Astrocyte (in vitro differentiated cells and primary cell): ENCODE measurements at regions not wholly inside any gene's neighbourhood (a gene's known extent, or its start where the extent isn't known, plus 50 kb on each side); places are given as distances from the start of the nearest gene placed in this dataset.

ENCODE experiments used
- DNase-seq: peaks from one replicate; pipeline ENCODE4 v3.0.0-alpha.2; 2010; ENCODE audit warnings: low read depth
- FAIRE-seq: peaks from 2 replicates; lab custom pipeline; 2011; peaks lifted over from hg19 to GRCh38; lab: Jason Lieb, UNC
- H2AFZ ChIP-seq: 2 replicates; pipeline ENCODE4 v1.6.0; 2012; ENCODE audit warnings: low read depth, low read length, inconsistent platforms
- H3K27ac ChIP-seq: 2 replicates; pipeline ENCODE4 v1.5.1; 2011; ENCODE audit warnings: low read depth, low read length, inconsistent platforms
- H3K27me3 ChIP-seq: 2 replicates; pipeline ENCODE4 v1.6.0; 2011; ENCODE audit warnings: low read length, inconsistent platforms; ENCODE audit not compliant: insufficient read depth
- H3K36me3 ChIP-seq: 2 replicates; pipeline ENCODE4 v1.5.1; 2011; ENCODE audit warnings: low read length, inconsistent platforms; ENCODE audit not compliant: insufficient read depth
- H3K4me1 ChIP-seq: 2 replicates; pipeline ENCODE4 v1.5.1; 2011; ENCODE audit warnings: low read length, inconsistent platforms; ENCODE audit not compliant: insufficient read depth
- H3K4me2 ChIP-seq: 2 replicates; pipeline ENCODE4 v1.6.0; 2012; ENCODE audit warnings: low read length, inconsistent platforms
- H3K4me3 ChIP-seq: 2 replicates; pipeline ENCODE4 v1.5.1; 2011; ENCODE audit warnings: low read depth, mild to moderate bottlenecking, low read length, inconsistent platforms; ENCODE audit not compliant: insufficient read depth
- H3K79me2 ChIP-seq: 2 replicates; pipeline ENCODE4 v1.6.0; 2012; ENCODE audit warnings: mild to moderate bottlenecking, low read length, inconsistent platforms; ENCODE audit not compliant: insufficient read depth
- H3K9ac ChIP-seq: 2 replicates; pipeline ENCODE4 v1.6.0; 2012; ENCODE audit warnings: mild to moderate bottlenecking, low read length, inconsistent platforms
- H3K9me3 ChIP-seq: 2 replicates; pipeline ENCODE4 v1.5.1; 2012; ENCODE audit warnings: low read depth, mild to moderate bottlenecking, low read length, inconsistent platforms; ENCODE audit not compliant: insufficient read depth
- H4K20me1 ChIP-seq: 2 replicates; pipeline ENCODE4 v1.6.0; 2012; ENCODE audit warnings: low read length, inconsistent platforms; ENCODE audit not compliant: insufficient read depth
- H3K27ac Mint-ChIP-seq: one replicate; pipeline ENCODE4 v1.8.0; 2021; ENCODE audit warnings: mild to moderate bottlenecking, mixed read lengths; ENCODE audit not compliant: unreplicated experiment
- H3K27me3 Mint-ChIP-seq: one replicate; pipeline ENCODE4 v1.8.0; 2021; ENCODE audit warnings: low read depth, mixed read lengths; ENCODE audit not compliant: unreplicated experiment
- H3K36me3 Mint-ChIP-seq: one replicate; pipeline ENCODE4 v1.8.0; 2021; ENCODE audit warnings: low read depth, mixed read lengths; ENCODE audit not compliant: unreplicated experiment
- H3K4me1 Mint-ChIP-seq: one replicate; pipeline ENCODE4 v1.8.0; 2021; ENCODE audit warnings: low read depth, mixed read lengths; ENCODE audit not compliant: unreplicated experiment
- H3K4me3 Mint-ChIP-seq: one replicate; pipeline ENCODE4 v1.8.0; 2021; ENCODE audit warnings: mild to moderate bottlenecking, moderate library complexity, mixed read lengths; ENCODE audit not compliant: unreplicated experiment
- H3K9me3 Mint-ChIP-seq: one replicate; pipeline ENCODE4 v1.8.0; 2021; ENCODE audit warnings: mild to moderate bottlenecking, mixed read lengths; ENCODE audit not compliant: unreplicated experiment
- CTCF ChIP-seq: IDR thresholded peaks from 2 replicates; pipeline ENCODE4 v1.5.1; 2011; ENCODE audit warnings: low read depth, mild to moderate bottlenecking, inconsistent platforms, low read length, moderate library complexity; ENCODE audit not compliant: insufficient read depth
- EZH2 ChIP-seq: IDR thresholded peaks from 2 replicates; pipeline ENCODE4 v1.6.1; 2012; ENCODE audit warnings: mild to moderate bottlenecking, low read length, inconsistent platforms; ENCODE audit not compliant: insufficient read depth

- Mint-ChIP-seq H3K4me3 (no peak overlapping the region), H3K9me3 (no peaks in the 10 kb centered on the region), H3K27ac (no peak overlapping the region), H3K36me3 (no peaks in the 10 kb centered on the region), H3K4me1 (peaks cover 2% of the 10 kb centered on the region), H3K27me3 (no peaks in the 10 kb centered on the region)
- no peak overlapping the region for H3K4me3 ChIP-seq
- H3K9ac ChIP-seq: no peak overlapping the region
- H3K4me1 ChIP-seq: no peaks in the 10 kb centered on the region
- no peak overlapping the region for H2AFZ ChIP-seq
- H3K4me2 ChIP-seq: no peak overlapping the region
- peak; percentile 5 for DNase-seq
- no peaks in the 10 kb centered on the region for H3K9me3 ChIP-seq
- no peaks in the 10 kb centered on the region for H4K20me1 ChIP-seq
- H3K27me3 ChIP-seq: no peaks in the 10 kb centered on the region
- H3K79me2 ChIP-seq: no peaks in the 10 kb centered on the region
- FAIRE-seq: peak; percentile 66
- no peak overlapping the region for H3K27ac ChIP-seq
- TF ChIP-seq EZH2: no peak
- no peak for TF ChIP-seq CTCF
- H3K36me3 ChIP-seq: no peaks in the 10 kb centered on the region
Measured at GRCh38 chr11:89119426-89119825, 53.6 kb upstream of the GRM5 start.

- Mint-ChIP-seq H3K4me1 (no peaks in the 10 kb centered on the region), H3K4me3 (no peak overlapping the region), H3K27me3 (no peaks in the 10 kb centered on the region), H3K9me3 (no peaks in the 10 kb centered on the region), H3K36me3 (no peaks in the 10 kb centered on the region), H3K27ac (no peak overlapping the region)
- DNase-seq (no peak), FAIRE-seq (no peak)
- no peak overlapping the region for H2AFZ ChIP-seq
- H4K20me1 ChIP-seq: no peaks in the 10 kb centered on the region
- H3K9me3 ChIP-seq: no peaks in the 10 kb centered on the region
- no peak overlapping the region for H3K4me2 ChIP-seq
- H3K4me3 ChIP-seq: no peak overlapping the region
- H3K27ac ChIP-seq: no peak overlapping the region
- TF ChIP-seq CTCF: no peak
- TF ChIP-seq EZH2: no peak
- H3K27me3 ChIP-seq: no peaks in the 10 kb centered on the region
- H3K36me3 ChIP-seq: no peaks in the 10 kb centered on the region
- H3K9ac ChIP-seq: no peak overlapping the region
- H3K79me2 ChIP-seq: no peaks in the 10 kb centered on the region
- no peaks in the 10 kb centered on the region for H3K4me1 ChIP-seq
Measured at GRCh38 chr11:89125298-89125697, 52.4 kb upstream of the TYR start.
